GM19043 (cell line): ENCODE measurements at regions not wholly inside any gene's neighbourhood (a gene's known extent, or its start where the extent isn't known, plus 50 kb on each side); places are given as distances from the start of the nearest gene placed in this dataset.

Source experiments
- ATAC-seq: cut with Tn5 transposase; IDR thresholded peaks from one replicate; pipeline ENCODE4 v1.9.1; 2021; ENCODE audit warnings: low read depth; ENCODE audit not compliant: unreplicated experiment

- no peak for ATAC-seq
Measured at GRCh38 chr9:86836266-86836665, 111.0 kb downstream of the GAS1 start.

GRCh38 chr9:86830356-86830755, 117.0 kb downstream of the GAS1 start:
- ATAC-seq: no peak

- ATAC-seq: no peak
Measured at GRCh38 chr9:86829496-86830046, 117.7 kb downstream of the GAS1 start.

- no peak for ATAC-seq
Measured at GRCh38 chr9:86828631-86829030, 118.7 kb downstream of the GAS1 start.

- ATAC-seq: no peak
Measured at GRCh38 chr9:86827893-86828292, 119.4 kb downstream of the GAS1 start.

- no peak for ATAC-seq
Measured at GRCh38 chr9:86825299-86825698, 122.0 kb downstream of the GAS1 start.

GRCh38 chr9:86822006-86822801, 125.1 kb downstream of the GAS1 start:
- ATAC-seq: no peak

GRCh38 chr9:86821006-86821845, 126.1 kb downstream of the GAS1 start:
- ATAC-seq: no peak

- ATAC-seq: no peak
Measured at GRCh38 chr9:86819552-86819951, 127.8 kb downstream of the GAS1 start.

- no peak for ATAC-seq
Measured at GRCh38 chr9:86818636-86819035, 128.7 kb downstream of the GAS1 start.

GRCh38 chr9:86816868-86817267, 130.4 kb downstream of the GAS1 start:
- no peak for ATAC-seq

GRCh38 chr9:86816366-86816765, 130.9 kb downstream of the GAS1 start:
- no peak for ATAC-seq

- no peak for ATAC-seq
Measured at GRCh38 chr9:86812616-86813015, 134.7 kb downstream of the GAS1 start.

GRCh38 chr9:86809759-86810367, 137.4 kb downstream of the GAS1 start:
- ATAC-seq: no peak

GRCh38 chr9:86809151-86809550, 138.2 kb downstream of the GAS1 start:
- no peak for ATAC-seq

GRCh38 chr9:86807367-86807976, 139.8 kb downstream of the GAS1 start:
- ATAC-seq: no peak

GRCh38 chr9:86804011-86804410, 143.3 kb downstream of the GAS1 start:
- no peak for ATAC-seq

- ATAC-seq: no peak
Measured at GRCh38 chr9:86802900-86803673, 144.2 kb downstream of the GAS1 start.

- no peak for ATAC-seq
Measured at GRCh38 chr9:86801246-86801645, 146.1 kb downstream of the GAS1 start.

GRCh38 chr9:86800681-86801080, 146.6 kb downstream of the GAS1 start:
- no peak for ATAC-seq
